ENCODE measurements at regions not wholly inside any gene's neighbourhood (a gene's known extent, or its start where the extent isn't known, plus 50 kb on each side); places are given as distances from the start of the nearest gene placed in this dataset.
A peak's percentile ranks its signal among the peaks of the same experiment; 100 is the strongest.

DNA sequence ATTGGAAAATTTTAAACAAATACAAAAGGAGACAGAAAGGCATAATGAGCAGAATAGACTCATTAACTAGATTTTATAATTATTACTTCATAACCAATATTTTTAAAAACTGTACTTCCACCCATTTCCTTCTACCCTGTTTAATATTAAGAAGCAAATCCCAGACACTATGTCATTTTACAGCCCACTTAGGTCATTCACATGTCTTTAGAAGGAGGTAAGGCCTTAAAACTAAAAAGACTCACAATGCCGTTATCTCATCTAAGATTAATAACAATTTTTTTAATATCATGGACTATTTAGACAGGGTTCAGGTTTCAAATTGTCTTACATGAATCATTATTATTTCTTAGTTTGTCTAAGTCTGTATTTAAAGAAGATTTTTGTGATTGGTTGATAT lies 217.2 kb downstream of the NFKBIZ start:
- ChIA-PET POLR2A (ENCODE audit: low non-redundant PET) (no interaction called here), CTCF (no interaction called here)
- no peak for DNase-seq (ENCODE audit: low spot score)
- BruUV-seq (replicated peaks), result no TSS peak
- intact Hi-C loops (cut with micrococcal nuclease; ENCODE audit: unreplicated experiment), result no loop called here
- Histone ChIP-seq H3K4me3 (ENCODE audit: low read depth, low read length, poor library complexity, severe bottlenecking) (no peak overlapping the region), H3K27ac (ENCODE audit: low read depth, low read length, poor library complexity, severe bottlenecking) (no peak overlapping the region), H3K36me3 (ENCODE audit: insufficient read depth, low read length, poor library complexity, severe bottlenecking) (no peaks in the 10 kb centered on the region), H3K27me3 (replicated peaks; ENCODE audit: insufficient read depth, low read depth, low read length, poor library complexity) (no peaks in the 10 kb centered on the region), H3K4me1 (ENCODE audit: insufficient read depth, low read length, poor library complexity, severe bottlenecking) (no peaks in the 10 kb centered on the region), H3K9me3 (ENCODE audit: low read depth, low read length, poor library complexity, severe bottlenecking) (no peaks in the 10 kb centered on the region)
- TF ChIP-seq, protein P1, sequence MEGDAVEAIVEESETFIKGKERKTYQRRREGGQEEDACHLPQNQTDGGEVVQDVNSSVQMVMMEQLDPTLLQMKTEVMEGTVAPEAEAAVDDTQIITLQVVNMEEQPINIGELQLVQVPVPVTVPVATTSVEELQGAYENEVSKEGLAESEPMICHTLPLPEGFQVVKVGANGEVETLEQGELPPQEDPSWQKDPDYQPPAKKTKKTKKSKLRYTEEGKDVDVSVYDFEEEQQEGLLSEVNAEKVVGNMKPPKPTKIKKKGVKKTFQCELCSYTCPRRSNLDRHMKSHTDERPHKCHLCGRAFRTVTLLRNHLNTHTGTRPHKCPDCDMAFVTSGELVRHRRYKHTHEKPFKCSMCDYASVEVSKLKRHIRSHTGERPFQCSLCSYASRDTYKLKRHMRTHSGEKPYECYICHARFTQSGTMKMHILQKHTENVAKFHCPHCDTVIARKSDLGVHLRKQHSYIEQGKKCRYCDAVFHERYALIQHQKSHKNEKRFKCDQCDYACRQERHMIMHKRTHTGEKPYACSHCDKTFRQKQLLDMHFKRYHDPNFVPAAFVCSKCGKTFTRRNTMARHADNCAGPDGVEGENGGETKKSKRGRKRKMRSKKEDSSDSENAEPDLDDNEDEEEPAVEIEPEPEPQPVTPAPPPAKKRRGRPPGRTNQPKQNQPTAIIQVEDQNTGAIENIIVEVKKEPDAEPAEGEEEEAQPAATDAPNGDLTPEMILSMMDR (conservative IDR thresholded peaks at IDR 0.05; ENCODE audit: low read depth, low read length), result no peak
- no peak for TF ChIP-seq EZH2 (IDR thresholded peaks at IDR 0.05; ENCODE audit: borderline replicate concordance, low read depth, low read length, poor library complexity, severe bottlenecking)

DNA sequence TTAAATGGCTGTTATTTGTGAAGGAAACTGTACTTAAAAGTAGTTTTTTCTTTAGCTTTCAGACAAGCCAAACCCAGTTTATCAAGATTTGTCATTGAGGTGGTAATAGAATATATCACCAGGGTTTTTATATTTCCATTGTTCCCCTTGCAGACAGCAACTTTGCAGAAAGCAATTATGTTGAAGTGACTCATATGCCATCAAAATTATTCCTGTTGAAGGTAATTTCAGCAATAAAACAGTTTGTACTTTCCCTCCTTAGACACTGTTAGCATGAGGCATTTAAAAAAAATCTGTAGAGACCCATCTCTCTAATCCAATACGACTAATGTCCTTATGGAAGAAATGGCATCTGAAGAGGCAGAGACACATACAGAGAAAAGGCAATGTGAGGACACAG lies 219.0 kb downstream of the NFKBIZ start:
- Histone ChIP-seq H3K36me3 (ENCODE audit: insufficient read depth, low read length, poor library complexity, severe bottlenecking) (no peaks in the 10 kb centered on the region), H3K4me1 (ENCODE audit: insufficient read depth, low read length, poor library complexity, severe bottlenecking) (no peaks in the 10 kb centered on the region), H3K27ac (ENCODE audit: low read depth, low read length, poor library complexity, severe bottlenecking) (no peak overlapping the region), H3K27me3 (replicated peaks; ENCODE audit: insufficient read depth, low read depth, low read length, poor library complexity) (no peaks in the 10 kb centered on the region), H3K9me3 (ENCODE audit: low read depth, low read length, poor library complexity, severe bottlenecking) (no peaks in the 10 kb centered on the region), H3K4me3 (ENCODE audit: low read depth, low read length, poor library complexity, severe bottlenecking) (no peak overlapping the region)
- TF ChIP-seq EZH2 (IDR thresholded peaks at IDR 0.05; ENCODE audit: borderline replicate concordance, low read depth, low read length, poor library complexity, severe bottlenecking), result no peak
- TF ChIP-seq, protein P1 (conservative IDR thresholded peaks at IDR 0.05; ENCODE audit: low read depth, low read length), result no peak
- BruUV-seq (replicated peaks), result no TSS peak
- POLR2A ChIA-PET (ENCODE audit: low non-redundant PET), result no interaction called here
- CTCF ChIA-PET, result no interaction called here
- intact Hi-C loops (cut with micrococcal nuclease; ENCODE audit: unreplicated experiment), result no loop called here
- DNase-seq (ENCODE audit: low spot score), result peak; percentile 40

DNA sequence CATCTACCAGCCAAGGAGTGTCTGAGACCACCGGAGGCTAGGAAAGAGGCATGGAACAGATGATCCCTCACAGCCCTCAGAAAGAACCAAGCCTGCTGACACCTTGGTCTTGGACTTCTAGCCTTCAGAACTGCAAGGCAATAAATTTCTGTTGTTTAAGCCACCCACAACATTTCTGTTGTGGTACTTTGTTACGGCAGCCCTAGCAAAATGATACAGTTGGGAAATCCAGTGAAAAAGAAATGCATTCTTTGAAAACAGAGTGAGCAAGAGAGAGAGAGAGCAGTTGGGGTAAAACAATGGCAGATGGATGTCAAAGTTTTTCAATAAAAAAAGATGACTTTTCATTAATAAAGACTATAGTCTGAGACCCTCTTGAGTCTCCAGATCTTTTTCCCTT lies 219.4 kb downstream of the NFKBIZ start:
- CTCF ChIA-PET, result no interaction called here
- intact Hi-C loops (cut with micrococcal nuclease; ENCODE audit: unreplicated experiment), result no loop called here
- no peaks in the 10 kb centered on the region for H3K9me3 ChIP-seq (ENCODE audit: low read depth, low read length, poor library complexity, severe bottlenecking)

More for the DNA sequence above, 219.4 kb downstream of the NFKBIZ start:
- TF ChIP-seq, protein P1 (conservative IDR thresholded peaks at IDR 0.05; ENCODE audit: low read depth, low read length), result no peak
- no peak for TF ChIP-seq EZH2 (IDR thresholded peaks at IDR 0.05; ENCODE audit: borderline replicate concordance, low read depth, low read length, poor library complexity, severe bottlenecking)
- BruUV-seq (replicated peaks), result no TSS peak
- Histone ChIP-seq H3K27me3 (replicated peaks; ENCODE audit: insufficient read depth, low read depth, low read length, poor library complexity) (no peaks in the 10 kb centered on the region), H3K4me3 (ENCODE audit: low read depth, low read length, poor library complexity, severe bottlenecking) (no peak overlapping the region), H3K36me3 (ENCODE audit: insufficient read depth, low read length, poor library complexity, severe bottlenecking) (no peaks in the 10 kb centered on the region), H3K27ac (ENCODE audit: low read depth, low read length, poor library complexity, severe bottlenecking) (no peak overlapping the region), H3K4me1 (ENCODE audit: insufficient read depth, low read length, poor library complexity, severe bottlenecking) (no peaks in the 10 kb centered on the region)
- no peak for DNase-seq (ENCODE audit: low spot score)
- POLR2A ChIA-PET (ENCODE audit: low non-redundant PET), result no interaction called here

Data from A673 (cell line).